ENCODE measurements at regions not wholly inside any gene's neighbourhood (a gene's known extent, or its start where the extent isn't known, plus 50 kb on each side); places are given as distances from the start of the nearest gene placed in this dataset.

GRCh38 chr18:44564922-44565321 lies 115.8 kb upstream of the SETBP1 start:
- TF ChIP-seq EZH2 (IDR thresholded peaks at IDR 0.05; ENCODE audit: insufficient read depth, poor library complexity, severe bottlenecking) (no peak), EZH2phosphoT487 (IDR thresholded peaks at IDR 0.05; ENCODE audit: insufficient read depth, low read depth) (no peak)
